NOMO-1 treated with DMSO at 0.1 percent for 48 hours (cell line): ENCODE measurements at regions not wholly inside any gene's neighbourhood (a gene's known extent, or its start where the extent isn't known, plus 50 kb on each side); places are given as distances from the start of the nearest gene placed in this dataset.

Source experiments
- DNase-seq: peaks from one replicate; lab custom pipeline; 2025; ENCODE audit not compliant: unreplicated experiment; lab: John Stamatoyannopoulos, UW

DNA sequence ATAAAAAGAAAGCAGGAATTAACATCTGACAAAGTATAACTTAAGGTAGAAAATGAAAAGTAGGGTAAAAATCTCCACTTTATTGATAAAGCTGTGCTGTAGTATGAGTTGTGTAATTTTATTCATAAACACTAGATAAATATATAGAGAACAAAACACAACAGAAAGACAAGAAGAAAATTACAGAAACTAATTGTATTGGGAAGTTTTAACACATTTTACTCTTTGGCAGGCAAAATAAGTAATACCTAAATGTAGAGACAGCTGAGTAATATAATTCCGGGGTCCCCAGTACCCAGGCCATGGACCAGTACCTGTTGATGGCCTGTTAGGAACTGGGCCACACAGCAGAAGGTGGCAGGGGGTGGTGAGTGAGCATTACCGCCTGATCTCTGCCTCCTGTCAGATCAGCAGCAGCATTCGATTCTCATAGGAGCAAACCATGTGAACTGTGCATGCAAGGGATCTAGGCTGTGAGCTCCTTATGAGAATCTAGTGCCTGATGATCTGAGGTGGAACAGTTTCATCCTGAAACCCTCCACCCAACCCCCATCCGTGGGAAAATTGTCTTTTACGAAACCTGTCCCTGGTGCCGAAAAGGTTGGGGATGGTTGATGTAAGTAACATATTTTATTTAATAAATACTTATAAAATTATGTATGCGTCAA lies 84.4 kb upstream of the ETV6 start:
- no peak for DNase-seq

DNA sequence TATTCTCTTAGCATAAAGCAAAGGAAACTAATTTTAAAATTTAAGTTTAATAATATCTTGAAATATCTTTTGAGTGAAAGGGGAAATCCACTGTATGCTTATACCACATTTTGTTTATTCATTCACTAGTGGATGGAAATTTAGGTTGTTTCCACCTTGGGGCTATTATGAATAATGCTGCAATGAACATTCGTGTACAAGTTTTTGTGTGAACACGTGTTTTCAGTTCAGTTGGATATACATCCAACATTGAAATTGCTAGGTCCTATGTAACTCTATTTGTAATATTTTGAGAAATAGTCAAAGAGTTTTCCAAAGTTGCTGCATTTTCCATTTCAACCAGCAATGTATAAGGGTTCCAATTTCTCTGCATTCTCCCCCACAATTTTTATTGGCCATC lies 83.7 kb upstream of the ETV6 start:
- DNase-seq: no peak

DNA sequence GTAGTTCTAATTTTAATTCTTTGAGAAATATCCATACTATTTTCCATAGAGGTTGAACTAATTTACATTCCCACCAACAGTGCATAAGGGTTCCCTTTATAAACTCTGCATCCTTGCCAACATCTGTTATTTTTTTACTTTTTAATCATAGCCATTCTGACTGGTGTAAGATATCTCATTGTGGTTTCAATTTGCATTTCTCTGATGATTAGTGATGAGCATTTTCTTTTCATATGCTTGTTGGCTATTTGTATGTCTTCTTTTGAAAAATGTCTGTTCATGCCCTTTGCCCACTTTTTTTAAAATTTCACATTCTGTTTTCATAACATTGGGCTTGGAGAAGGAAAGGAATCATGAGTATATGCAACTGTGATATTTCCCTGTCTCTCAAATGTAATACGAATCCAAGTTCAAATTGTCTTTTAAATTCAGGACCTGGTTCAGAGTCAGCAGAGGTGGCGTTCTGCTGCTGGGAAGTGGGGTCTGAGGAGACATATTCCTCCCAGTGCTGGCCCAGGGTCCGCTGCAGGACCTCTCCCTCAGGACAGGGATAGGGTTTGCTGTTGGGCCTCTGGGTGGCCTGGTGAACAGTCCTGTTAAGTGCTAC lies 81.2 kb upstream of the ETV6 start:
- no peak for DNase-seq

DNA sequence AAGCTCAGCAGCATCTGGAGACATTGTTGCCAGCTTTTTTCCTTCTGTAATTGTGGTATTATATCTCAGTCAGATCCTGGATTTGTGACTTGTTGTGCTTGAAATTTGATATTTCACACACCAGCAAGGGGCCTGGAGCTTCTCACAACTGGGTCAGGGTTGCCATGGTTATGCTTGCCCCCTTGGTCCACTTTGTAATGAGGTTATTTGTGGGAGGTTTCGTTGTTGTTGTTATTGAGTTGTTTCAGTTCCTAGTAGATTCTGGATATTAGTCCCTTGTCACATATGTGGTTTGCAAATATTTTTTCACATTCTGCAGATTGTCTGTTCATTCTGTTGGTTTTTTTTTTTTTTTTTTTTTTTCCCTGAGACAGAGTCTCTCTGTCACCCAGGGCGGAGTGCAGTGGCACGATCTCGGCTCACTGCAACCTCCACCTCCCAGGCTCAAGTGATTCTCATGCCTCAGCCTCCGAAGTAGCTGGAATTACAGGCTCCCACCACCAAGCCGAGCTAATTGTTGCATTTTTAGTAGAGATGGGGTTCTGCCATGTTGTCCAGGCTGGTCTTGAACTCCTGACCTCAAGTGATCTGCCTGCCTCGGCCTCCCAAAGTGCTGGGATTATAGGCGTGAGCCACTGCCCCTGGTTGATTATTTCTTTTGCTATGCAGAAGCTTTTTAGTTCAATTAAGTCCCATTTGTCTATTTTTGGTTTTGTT lies 80.6 kb upstream of the ETV6 start:
- DNase-seq: no peak

DNA sequence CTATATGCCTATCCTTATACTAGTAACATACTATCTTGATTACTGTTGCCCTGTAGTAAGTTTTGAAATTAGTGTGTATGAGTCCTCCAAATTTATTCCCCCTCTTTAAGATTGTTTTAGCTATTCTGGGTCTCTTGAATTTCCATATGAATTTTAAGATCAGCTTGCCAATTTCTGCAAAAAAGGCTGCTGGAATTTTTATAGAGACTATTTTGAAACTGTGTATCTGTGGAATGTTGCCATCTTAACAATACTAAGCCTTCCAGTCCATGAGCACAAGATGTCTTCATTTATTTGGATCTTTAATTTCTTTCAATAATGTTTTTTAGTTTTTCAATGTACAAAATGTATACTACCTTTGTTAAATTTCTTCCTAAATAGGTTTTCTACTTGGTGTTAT lies 79.8 kb upstream of the ETV6 start:
- no peak for DNase-seq

DNA sequence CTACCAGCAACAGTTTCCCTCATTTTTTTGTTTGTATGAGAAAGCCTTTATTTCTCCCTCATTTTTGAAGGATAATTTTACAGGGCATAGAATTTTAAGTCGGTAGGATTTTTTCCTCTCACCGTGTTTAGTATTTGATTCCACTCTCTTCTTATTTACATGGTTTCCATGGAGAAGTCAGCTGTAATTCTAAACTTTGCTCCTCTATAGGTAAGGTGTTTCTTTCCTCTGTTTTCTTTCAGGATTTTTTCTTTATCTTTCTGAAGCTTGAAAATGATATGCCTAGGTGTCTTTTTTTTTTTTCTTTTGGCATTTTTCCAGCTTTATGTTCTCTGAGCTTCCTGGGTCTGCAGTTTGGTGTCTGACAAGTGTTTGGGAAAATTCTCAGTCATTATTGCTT lies 75.6 kb upstream of the ETV6 start:
- no peak for DNase-seq

DNA sequence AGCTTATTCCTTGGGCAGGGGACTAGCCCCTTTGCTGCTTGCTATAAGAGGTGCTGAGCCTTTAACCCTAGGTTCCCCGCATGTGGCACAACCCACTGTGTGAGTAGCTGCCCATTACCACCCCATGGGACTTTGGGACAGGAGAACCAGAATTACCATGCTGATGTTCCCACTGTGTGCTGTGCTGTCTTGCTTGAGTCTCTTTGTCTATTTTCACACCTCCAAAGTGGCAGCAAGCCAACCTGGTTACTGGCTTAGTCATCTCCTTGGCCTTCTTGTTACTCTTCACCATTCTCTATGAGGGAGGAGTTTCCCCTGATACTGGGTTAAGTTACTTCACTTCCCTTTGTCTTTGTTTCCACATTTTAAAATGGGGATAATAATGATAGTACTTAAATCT lies 73.4 kb upstream of the ETV6 start:
- DNase-seq: peak; percentile 6

DNA sequence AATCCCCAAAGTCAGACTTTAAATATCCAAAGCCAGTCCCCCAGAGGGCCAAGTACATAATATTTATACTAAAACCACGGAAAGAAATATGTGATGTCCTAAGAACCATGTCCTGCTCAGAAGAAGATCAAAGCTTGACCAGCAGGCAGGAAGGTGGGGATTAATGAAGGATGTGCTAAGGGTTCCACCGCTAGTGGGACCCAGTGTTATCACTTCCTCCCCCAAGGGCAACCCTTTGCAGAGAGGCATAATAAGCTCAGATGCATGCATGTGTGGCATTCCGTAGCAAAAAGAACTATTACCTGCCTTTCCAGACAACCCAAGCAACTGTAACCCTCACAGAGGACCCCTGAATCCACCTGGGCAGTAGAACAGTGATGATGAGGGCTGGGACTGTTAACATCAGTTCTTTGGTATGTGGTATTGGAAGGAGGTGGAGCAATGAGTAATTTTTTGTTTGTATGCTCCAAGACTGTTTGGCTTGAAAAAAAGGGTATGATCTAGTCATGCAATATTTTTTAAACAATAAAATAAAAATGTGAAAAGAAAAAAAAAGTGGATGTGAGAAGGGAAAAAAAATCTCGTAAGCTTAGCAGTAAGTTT lies 71.7 kb upstream of the ETV6 start:
- DNase-seq: no peak

DNA sequence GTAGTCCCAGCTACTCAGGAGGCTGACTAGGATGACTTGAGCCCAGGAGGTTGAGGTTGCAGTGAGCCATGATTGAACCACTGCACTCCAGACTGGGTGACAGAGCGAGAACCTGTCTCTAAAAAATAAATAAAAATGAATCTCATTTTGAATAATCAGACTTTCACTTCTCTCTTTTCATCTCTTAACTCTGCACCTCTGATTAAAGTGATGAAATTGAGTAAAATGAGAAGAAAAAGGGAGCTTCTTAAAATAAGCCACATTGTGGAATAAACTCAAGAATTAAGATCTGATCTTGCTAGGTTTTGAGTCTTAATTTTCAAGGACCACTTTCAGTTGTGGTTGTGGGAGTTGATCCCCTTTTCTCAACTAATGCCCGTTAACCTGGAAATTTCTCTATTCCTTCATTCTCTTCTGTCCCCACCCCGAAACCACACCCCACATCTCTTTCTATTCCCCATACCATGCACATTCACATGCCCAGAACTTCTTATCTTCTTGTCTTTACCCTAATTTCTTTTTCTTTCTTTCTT lies 70.9 kb upstream of the ETV6 start:
- peak; percentile 77 for DNase-seq

DNA sequence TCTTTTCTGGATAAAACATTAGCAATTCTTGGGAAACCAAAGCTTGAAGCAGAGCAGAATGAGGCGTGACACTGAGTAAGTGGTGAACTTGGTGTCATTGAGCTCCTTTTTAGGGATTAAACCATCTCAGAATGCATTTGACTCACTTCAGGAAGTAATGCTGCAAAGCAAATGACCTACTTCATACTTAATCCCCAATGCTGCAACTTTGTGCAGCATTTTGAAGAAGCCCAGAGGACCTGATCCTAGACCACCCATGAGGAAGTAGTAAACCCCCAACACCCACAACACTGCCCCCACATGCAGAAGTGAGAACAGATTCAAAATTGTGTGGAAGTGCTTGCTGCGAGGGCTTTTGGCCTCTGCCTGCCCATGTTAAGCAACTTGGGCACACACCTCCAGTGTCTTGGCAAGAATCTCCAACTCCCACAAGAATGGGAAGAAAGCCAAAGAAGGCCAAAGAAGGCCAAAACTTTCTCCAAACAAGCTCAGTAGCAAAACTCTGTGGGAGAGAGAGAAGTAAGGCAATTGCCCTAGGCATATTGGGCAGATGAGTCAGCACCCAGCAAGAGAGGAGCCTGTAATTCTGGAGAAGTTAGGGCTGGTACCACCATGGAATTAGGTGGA lies 69.2 kb upstream of the ETV6 start:
- DNase-seq: peak; percentile 74

DNA sequence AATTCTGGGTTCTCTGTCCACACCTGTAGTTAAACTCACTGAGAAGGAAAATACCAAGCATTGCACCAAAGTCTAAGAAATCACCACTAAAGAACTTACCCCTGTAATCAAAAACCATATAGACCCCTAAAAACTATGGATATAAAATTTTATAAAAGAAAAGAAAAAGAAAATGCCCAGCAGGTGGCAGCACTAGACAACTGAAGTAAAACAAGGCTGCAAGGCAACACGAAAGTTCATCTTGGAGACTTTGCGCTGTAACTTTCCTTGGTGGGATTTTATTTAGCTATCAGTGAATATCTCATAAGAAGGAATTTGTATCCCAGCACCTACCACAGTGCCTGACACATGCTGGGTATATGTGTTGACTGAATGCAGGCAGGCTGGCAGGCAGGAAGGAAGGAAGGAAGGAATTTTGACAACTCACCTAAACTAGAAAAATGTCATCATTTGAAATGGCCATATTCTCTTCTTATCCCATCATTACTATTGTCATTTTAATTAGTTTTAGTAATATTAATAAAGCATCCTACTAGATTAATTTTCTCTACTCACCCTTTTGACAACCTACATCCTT lies 68.2 kb upstream of the ETV6 start:
- DNase-seq: peak; percentile 59

DNA sequence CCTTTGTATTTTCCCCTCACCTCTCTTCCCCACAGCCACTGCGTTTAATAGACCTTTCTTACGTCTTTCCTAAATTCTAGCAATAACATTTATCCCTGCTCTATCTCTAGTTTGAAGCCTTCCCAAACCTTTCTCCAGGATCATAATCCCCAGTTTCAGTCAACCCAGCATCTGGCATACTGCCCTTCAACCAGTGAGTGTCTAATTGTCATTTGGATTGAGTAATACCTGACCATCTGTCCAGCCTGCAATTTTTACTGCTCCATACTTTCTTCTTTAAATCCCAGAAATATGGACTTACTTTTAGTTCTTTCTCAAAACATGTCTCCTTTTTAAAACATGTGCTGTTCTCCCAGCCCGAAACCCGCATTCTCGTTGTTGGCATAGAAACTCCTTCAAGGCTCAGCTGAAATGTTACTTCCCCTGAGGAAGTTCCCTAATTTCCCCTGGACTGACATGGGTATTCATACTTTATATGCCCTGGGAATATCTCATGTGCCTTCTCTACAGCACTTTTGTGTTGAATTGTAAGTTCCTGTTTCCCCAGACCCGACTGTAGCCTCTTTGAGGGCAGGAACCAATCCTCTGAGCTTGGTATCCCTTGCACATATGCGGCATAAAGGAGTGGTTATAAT lies 65.1 kb upstream of the ETV6 start:
- DNase-seq: no peak

DNA sequence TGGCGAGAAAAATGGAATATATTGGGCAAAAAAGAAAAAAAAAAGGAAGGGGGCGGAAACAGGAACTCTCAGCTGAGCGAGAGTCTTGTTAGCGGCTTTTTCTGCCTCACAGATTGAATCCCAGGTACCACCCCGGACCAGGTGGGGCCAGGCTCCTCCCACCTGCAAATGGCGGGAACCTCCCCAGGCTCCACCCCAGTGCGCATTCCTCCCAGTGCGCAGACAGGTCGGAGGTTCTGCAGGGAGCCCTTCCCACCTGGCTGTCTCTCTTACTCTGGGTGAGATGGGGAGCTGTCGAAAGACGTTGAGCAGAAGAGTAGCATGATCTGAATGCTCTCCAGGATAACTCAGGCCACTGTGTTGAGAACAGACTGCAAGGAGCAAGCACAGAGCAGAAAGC lies 57.0 kb upstream of the ETV6 start:
- no peak for DNase-seq

DNA sequence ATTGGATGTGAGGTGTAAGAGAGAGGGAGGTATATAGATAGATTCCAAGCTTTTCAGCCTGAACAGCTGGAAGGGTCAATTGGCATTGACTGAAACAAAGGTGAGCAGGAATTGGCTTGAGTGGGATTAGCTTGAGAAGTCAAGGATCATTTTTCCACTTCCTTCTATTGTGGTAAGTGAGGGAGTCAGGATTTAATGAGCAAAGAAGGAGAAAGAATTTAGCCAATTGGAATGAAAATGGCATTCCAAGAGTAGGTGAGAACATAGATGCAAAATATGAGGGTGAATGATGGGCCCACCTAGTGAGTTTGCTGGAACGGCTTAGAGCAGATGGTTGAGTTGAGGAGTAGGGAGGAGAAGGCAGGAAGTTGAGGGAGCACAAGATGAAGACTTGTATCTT lies 56.5 kb upstream of the ETV6 start:
- no peak for DNase-seq

DNA sequence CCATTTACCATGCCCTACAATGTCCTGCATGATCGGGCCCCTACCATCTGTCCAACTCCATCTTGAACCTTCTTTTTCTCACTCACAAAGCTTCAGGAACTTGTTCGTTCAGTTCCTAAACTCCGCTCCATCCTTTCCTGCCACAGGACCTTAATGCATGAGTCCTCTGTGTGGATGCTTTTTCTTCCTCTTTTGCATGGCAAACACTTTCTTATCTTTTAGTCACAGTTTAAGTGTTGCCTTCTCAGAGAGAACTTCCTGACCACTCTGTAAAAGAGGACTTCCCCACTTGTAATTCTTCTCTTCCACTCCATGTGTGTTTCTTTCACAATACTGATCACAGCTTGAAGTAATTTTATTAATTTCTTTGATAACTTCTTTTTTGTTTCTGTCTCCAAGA lies 54.4 kb upstream of the ETV6 start:
- DNase-seq: peak; percentile 88

DNA sequence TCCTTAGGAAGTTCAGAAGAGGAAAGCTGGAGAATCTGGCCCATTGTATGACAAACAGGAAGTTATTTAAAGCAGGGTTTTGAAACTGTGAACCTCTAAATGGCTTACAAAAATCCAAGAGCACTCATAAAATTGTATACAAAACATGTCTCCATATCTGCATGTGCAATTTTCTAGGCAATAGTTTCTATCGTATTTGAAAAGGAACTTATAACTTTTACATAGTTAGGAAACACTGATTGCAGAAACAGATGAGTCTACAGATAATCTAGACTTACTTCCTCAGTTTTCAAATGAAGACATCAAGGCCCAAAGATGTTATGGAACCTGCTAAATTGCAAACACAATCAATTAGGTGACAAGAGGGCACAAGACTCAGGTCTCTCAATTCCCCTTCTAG lies 53.3 kb upstream of the ETV6 start:
- peak; percentile 88 for DNase-seq

DNA sequence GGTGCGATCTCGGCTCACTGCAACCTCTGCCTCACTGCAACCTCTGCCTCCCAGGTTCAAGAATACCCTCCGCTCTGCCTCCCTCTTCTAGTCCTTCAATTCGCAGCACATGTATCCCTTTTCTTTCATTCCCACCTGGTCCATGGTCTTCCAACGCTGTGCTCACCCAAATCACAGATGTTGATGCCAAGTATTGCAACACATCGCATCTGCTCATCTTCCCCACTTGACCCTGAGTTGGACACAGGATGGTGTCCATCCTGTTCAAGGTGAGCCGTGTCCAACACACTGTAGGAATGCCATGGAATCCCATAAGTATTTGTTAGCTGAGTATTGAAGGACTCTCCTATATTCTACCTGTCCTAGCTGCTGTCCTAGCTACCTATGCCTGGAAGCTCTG lies 50.6 kb upstream of the ETV6 start:
- DNase-seq: no peak
